Stimulated activated CD8-positive, alpha-beta memory T cell treated with anti-CD3 and anti-CD28 coated beads, Interleukin-7, amount 100 ng/mL, for 24 hours (primary cell): ENCODE measurements at regions not wholly inside any gene's neighbourhood (a gene's known extent, or its start where the extent isn't known, plus 50 kb on each side); places are given as distances from the start of the nearest gene placed in this dataset.

Experiments
- DNase-seq: peaks from one replicate; pipeline ENCODE4 v3.0.0-alpha.2; 2020; ENCODE audit warnings: low read depth

DNA sequence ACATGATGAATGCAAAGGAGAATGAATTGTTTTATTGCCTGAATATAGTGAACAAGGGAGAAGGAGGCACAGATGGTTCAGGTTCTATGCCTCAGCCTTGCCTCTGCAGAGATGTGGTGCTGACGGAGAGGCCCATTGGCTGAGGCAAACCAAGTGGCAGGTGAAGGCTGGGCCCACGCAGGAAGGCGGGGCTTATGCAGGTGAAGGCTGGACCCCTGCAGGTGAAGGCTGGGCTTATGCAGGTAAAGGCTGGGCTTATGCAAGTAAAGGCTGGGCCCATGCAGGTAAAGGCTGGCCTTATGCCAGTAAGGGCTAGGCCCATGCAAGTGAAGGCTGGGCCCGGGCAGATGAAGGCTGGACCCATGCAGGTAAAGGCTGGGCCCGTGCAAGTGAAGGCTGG lies 414.7 kb downstream of the LRATD1 start:
- no peak for DNase-seq

DNA sequence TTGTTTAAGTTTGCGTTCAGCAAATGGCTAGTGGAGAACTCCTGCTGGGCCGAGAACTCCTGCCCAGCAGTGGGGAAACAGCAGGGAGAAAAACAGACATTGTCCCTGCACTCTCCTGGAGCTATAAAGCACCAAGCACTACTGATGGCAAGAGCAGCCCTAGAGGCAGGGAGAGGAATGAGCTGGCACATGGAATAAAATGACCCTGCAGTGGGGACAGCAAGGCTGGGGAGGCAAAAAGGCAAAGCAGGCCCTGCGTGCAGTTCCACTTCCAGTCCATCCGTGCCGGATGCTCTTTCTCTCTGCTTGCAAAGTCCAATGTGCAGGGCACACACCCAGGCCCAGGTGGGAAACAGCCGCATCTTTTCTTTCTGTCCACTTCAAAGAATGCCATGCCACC lies 415.5 kb downstream of the LRATD1 start:
- no peak for DNase-seq

DNA sequence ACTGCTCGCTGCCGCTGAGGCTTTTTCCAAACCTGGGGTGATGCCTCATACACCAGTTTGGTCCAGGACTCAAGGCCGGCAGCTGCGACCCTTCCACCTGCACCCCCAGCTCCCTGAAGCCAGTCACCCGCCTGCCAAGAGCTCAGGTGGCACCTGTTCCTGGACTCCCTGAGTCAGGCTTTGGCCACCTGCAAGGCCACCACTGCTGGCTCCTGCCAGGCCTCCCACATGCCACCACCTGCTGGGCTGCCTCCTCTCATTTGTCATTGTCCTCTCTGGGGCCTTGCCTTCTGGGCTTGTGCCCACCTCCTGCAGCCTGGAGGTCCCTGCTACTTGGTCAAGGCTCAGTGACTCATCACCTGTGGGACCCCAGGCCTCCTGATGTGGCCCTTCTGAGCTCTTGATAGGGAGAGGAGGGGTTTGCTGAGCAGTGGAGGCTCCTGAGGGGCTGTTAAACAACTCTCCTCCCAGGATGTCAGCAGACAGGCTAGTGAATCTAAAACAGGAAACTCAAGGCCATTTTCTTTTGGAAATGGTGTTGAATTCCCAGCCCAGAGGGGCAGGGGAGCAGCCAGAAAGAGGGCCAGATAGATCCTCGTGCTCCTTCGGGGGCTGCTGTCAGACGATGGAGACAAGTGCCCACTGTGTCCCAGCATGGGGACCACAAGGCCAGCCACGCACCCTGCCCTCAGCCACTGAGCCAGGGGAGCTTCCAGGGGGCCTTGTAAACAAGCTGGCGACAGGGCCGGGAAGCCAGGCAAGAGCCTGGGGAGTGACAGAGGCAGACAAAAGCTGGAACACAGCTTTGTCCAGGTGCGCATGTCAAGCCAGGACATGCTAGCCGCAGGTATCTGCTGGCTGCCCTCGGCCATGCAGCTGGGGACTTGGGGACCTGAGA lies 416.8 kb downstream of the LRATD1 start:
- DNase-seq, result no peak

DNA sequence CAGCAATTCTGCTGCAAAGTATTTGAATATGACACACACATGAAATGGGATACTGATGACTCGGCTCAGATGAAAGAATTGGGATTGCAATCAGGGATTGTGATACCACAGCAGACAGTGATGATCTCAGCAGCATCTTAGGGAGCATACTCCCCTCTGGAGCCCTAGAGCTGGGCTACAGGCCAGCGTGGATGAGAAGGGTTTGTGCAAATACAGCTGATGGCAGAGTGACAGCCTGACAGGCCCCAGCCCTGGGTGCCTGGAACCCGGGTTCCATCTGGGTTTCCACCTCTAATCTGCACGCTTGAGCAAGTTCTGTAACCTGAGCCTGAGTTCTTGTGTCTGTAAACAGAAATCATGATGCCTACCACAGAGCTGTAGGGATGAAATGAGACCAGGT lies 418.0 kb downstream of the LRATD1 start:
- DNase-seq, result no peak

DNA sequence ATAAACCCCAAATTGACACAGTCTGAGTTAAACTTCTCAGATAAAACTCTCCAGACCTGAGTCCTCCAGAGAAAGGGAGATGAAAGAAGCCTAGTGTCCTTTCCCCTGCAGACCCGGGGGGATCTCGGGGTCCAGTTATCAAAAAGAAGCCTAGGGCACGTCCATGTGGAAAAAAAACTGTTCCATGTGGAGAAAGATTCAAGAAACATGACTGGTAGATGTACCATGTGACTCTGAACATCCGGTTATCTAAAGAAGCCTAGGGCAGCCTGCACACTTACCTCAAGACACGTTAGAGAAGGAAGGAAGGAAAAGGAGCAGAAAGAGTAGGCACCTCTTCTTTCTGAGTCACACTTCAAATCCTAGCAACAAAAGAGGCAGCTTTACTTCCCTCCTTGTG lies 421.0 kb downstream of the LRATD1 start:
- no peak for DNase-seq

GRCh38 chr2:15058015-15058720 lies 425.7 kb downstream of the LRATD1 start:
- DNase-seq, result no peak

DNA sequence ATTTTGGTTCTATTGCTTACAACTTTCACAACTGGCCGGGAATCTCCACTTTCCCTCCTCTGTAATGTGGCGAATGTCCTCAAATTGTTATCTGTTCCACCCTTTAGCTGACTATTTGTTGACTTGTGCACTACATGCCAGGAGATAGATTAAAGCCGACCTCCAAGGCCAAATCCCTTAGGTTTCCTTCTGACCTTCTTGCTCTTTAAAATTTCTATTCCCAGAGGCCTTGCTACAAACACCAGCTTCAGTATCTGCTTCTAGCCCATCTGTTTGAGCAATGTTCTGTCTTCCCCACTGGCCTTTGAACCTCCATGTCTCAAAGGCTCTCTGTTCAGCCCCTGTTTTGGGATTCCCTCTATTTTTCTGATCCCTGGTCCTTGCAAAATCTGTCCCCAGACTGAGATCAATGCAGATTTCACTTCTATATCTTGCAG lies 426.2 kb downstream of the LRATD1 start:
- no peak for DNase-seq

DNA sequence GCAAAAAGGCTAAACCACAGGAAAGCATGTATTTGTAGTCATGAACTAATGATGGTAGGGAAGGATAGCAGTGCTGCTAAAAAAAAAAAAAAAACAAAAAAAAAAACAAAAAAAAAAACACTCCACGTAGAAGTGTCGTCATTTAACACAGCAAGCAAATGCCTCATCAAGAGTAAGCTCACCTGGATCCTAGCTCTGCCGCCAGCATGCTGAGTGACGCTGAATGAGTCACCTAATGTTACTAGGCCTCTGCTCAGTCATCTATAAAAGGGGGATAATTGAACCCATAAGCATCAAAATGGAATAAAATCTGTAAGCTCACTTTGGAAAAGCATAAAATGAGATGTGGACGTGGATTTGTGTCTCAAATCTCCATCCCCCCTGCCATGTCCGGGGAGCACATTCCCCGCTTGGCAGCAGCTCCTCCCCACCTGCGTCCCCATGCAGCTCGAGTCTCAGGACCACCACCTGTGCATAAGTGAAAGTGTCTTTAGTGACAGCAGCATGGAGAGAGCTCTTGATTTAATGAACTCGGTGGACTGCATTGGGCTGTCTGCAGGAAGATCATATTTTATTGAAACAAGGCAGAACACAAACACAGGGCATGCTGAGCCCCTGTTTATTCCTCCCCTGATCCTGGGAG lies 427.5 kb downstream of the LRATD1 start:
- DNase-seq, result no peak

DNA sequence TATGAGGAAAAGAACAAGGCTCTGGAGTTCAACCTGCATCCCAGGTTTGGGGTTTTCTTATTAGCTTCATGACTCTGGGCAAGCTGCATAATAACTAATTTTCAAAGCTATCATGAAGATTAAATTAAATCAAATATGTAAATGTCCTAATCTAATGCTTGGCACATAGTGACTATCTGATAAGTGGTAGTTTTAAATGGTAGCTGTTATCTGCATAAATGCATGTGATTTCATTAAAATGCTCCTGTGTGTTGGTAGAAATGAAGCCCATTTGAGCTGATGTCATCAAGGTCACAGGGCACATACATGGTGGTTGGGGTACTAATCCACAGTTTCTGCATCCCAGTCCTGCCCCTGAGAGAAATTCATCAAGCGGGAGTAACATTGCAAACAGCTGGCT lies 428.8 kb downstream of the LRATD1 start:
- no peak for DNase-seq

- DNase-seq, result no peak
Observed at GRCh38 chr2:15066138-15066537, 433.6 kb downstream of the LRATD1 start.

GRCh38 chr2:15069149-15069548 lies 436.6 kb downstream of the LRATD1 start:
- DNase-seq, result no peak

DNA sequence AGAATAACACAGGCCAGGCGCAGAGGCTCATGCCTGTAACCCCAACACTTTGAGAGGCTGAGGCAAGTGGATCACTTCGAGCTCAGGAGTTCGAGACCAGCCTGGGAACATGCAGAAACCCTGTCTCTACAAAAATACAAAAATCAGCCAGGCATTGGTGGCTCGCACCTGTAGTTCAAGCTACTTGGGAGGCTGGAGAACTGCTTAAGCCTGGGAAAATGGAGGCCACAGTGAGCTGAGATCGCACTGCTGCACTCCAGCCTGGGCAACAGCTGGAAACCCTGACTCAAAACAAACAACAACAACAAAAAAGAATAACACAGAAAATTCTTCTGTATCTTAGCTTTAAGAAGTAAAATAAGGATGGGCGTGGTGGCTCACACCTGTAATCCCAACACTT lies 440.3 kb downstream of the LRATD1 start:
- DNase-seq, result no peak

DNA sequence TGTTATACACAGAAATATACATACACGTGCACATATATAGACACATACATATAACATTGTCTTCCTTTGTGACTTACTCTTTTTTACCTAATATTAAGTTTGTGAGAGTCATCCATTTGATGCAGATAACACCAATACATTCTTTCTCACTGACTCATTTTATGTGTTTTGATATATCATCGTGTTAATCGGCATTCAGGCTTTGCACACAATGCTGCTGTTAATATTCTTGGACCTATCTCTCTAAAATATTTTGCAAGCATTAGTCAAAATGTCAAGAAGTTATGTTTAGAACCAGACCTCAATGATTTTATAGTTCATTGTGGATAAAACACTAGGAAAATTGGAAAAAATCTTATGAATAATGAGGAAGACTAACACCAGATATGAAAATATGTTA lies 441.1 kb downstream of the LRATD1 start:
- DNase-seq, result no peak

- no peak for DNase-seq
Observed at GRCh38 chr2:15074319-15074718, 441.8 kb downstream of the LRATD1 start.

DNA sequence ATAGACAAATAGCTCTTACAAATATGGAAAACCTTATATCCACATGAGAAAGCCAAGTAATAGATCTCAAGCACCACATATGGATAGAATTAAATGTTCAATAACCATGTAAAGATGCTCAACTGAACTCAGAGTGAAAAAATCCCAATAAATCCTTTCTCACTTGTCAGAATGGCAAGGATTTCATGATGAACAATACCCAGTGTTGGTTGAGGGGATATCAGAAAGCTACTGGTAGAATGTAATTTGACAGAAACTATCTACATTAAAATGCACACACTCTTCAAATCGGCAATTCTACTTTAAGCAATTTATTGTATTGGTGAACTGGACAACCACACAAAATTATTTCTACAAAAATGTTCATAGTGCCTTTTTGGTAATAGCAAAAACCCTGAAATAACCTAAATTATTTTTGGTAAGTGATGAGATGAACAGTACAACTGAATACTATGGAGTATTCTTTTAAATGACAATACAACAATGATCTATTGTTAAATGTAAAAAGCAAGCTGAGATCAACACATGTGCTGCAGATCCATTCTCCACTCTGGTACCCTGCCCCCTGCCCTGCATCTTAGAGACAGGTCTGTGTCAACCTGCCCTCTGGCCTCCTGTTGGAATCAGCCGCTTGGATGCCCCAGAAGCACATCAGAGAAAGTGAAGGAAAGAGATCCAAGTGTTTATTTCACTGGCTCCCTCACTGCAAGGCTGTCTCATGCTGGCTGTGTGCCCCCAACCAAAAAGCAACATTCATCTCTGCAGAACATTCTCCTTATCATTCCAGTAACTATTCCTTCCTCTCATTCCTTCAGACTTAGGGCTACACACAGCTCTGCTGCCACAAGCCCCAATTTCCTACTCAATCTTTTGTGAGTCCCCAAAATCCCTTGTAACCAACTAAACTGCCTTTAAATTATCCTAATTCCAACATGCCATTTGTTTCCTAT lies 442.5 kb downstream of the LRATD1 start:
- no peak for DNase-seq

- no peak for DNase-seq
Observed at GRCh38 chr2:15076668-15077067, 444.2 kb downstream of the LRATD1 start.

GRCh38 chr2:15081356-15081755 lies 448.8 kb downstream of the LRATD1 start:
- DNase-seq, result no peak

- no peak for DNase-seq
Observed at GRCh38 chr2:15082105-15083058, 449.9 kb downstream of the LRATD1 start.

DNA sequence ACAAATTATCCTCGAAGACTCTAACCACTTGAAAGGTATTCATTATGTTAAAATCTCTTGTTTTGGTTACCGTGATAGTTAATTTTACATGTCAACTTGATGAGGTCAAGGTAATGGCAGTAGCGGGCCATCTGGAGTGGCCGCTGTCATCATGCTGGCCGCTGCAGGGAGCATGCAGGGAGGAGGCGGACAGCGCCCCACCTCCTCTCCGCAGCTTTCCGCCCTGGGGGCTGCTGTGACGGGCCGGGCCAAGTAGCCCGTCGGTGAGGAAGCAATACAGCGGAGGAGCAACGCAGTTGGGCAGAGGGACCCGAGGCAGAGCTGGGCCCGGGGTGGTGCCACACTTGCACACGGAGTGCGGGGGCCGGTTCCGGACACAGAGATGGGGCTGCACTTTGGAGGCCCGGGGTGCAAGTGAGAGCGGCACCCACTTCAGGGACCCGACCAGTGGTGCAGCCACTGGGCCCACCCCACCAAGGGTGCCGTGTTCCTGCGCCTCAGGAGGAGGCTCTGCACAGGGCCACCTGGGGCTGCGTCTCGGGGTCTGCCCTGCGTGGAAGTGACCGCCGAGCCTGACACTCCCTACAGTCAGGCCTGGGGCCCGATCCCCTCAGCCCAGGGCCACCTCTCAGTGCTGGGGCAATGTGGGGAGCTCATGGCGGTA lies 452.4 kb downstream of the LRATD1 start:
- DNase-seq, result no peak

GRCh38 chr2:15092181-15092580 lies 459.7 kb downstream of the LRATD1 start:
- DNase-seq, result no peak
